ENCODE measurements at regions not wholly inside any gene's neighbourhood (a gene's known extent, or its start where the extent isn't known, plus 50 kb on each side); places are given as distances from the start of the nearest gene placed in this dataset.

DNA sequence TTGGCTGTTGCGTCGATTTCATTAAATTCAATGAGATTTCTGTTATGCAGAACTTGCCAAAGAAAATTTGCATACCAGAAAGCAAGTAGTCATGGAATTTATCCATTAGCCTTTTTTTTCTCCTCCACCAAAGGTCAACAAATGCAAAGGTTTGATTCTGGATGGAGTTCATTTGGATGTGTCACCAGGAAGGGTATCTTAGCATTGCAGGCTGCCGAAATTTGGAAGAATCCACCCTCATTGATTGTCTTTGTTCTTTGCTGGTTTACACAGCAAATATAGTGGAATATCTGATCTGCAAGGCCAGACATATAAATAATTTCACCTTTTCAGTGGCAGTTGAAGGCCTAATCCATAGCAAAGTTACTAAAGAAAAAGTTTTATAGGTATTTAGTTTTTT lies 229.4 kb upstream of the SLC35B3 start:
- H3K4me1 Mint-ChIP-seq, result no peaks in the 10 kb centered on the region
- no peak for ATAC-seq (replicated peaks)
- no peaks in the 10 kb centered on the region for H3K27me3 Mint-ChIP-seq
- no peak overlapping the region for H3K27ac Mint-ChIP-seq
- no peak overlapping the region for H3K4me3 Mint-ChIP-seq
- peaks cover 11% of the 10 kb centered on the region for H3K9me3 Mint-ChIP-seq
- H3K36me3 Mint-ChIP-seq (ENCODE audit: low read depth), result no peaks in the 10 kb centered on the region

- H3K27me3 Mint-ChIP-seq, result no peaks in the 10 kb centered on the region
- ATAC-seq (replicated peaks), result no peak
- no peaks in the 10 kb centered on the region for H3K4me1 Mint-ChIP-seq
- H3K4me3 Mint-ChIP-seq, result no peak overlapping the region
- peaks cover 11% of the 10 kb centered on the region for H3K9me3 Mint-ChIP-seq
- no peak overlapping the region for H3K27ac Mint-ChIP-seq
- H3K36me3 Mint-ChIP-seq (ENCODE audit: low read depth), result no peaks in the 10 kb centered on the region
Measured at GRCh38 chr6:8664070-8664469, 228.7 kb upstream of the SLC35B3 start.

DNA sequence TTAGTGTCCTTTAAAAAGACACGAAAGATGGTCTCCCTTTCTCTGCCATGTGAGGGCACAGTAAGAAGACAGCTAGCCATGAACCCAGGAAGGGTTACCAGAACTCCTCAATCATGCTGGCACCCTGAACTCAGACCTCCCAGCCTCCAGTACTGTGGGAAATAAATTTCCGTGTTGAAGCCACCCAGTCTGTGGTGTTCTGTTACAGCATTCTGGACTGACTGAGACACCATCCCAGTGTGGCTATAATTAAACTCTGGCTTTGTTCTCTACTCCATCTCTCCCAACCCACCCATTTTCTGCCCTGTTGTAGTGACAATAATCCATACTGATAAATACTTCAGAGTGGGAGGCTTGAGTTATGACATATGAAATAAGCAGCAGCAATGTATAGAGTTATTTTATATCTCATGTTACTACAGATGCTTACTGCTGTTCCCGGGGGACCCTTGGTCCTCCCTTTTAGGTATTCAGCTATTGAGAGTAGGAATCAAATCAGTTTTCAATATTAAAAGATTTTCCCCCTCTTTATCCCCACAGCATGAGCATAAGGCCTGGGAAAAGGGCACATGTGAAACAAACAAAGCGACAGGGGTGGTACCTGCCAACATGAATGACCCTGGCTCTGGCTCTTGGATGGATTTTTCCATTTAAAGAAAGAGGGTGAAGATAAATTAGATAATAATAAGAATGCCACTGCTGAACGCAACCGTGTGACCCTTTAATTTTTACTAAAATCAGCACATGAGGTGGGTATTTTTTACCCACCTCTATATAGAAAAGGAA lies 224.3 kb upstream of the SLC35B3 start:
- Mint-ChIP-seq H3K27me3 (no peaks in the 10 kb centered on the region), H3K27ac (no peak overlapping the region), H3K4me1 (no peaks in the 10 kb centered on the region), H3K36me3 (ENCODE audit: low read depth) (no peaks in the 10 kb centered on the region), H3K9me3 (peaks cover 16% of the 10 kb centered on the region), H3K4me3 (no peak overlapping the region)
- ATAC-seq (replicated peaks), result no peak

- no peak overlapping the region for H3K4me3 Mint-ChIP-seq
- H3K9me3 Mint-ChIP-seq, result peaks cover 16% of the 10 kb centered on the region
- no peak for ATAC-seq (replicated peaks)
Measured at GRCh38 chr6:8658416-8658815, 223.1 kb upstream of the SLC35B3 start.

GRCh38 chr6:8657522-8657921 lies 222.2 kb upstream of the SLC35B3 start:
- no peak for ATAC-seq (replicated peaks)
- Mint-ChIP-seq H3K27me3 (no peaks in the 10 kb centered on the region), H3K4me1 (no peaks in the 10 kb centered on the region), H3K27ac (no peak overlapping the region), H3K9me3 (peaks cover 16% of the 10 kb centered on the region), H3K4me3 (no peak overlapping the region), H3K36me3 (ENCODE audit: low read depth) (no peaks in the 10 kb centered on the region)

More at GRCh38 chr6:8658416-8658815, 223.1 kb upstream of the SLC35B3 start:
- Mint-ChIP-seq H3K36me3 (ENCODE audit: low read depth) (no peaks in the 10 kb centered on the region), H3K4me1 (no peaks in the 10 kb centered on the region), H3K27ac (no peak overlapping the region), H3K27me3 (no peaks in the 10 kb centered on the region)

GRCh38 chr6:8655670-8656454 lies 220.5 kb upstream of the SLC35B3 start:
- no peak for ATAC-seq (replicated peaks)
- Mint-ChIP-seq H3K4me1 (no peaks in the 10 kb centered on the region), H3K36me3 (ENCODE audit: low read depth) (no peaks in the 10 kb centered on the region), H3K27ac (no peak overlapping the region), H3K4me3 (no peak overlapping the region), H3K27me3 (no peaks in the 10 kb centered on the region), H3K9me3 (peaks cover 17% of the 10 kb centered on the region)

- peaks cover 9% of the 10 kb centered on the region for H3K9me3 Mint-ChIP-seq
- H3K27me3 Mint-ChIP-seq, result no peaks in the 10 kb centered on the region
- no peak overlapping the region for H3K27ac Mint-ChIP-seq
- no peak for ATAC-seq (replicated peaks)
- no peaks in the 10 kb centered on the region for H3K4me1 Mint-ChIP-seq
- no peaks in the 10 kb centered on the region for H3K36me3 Mint-ChIP-seq (ENCODE audit: low read depth)
- no peak overlapping the region for H3K4me3 Mint-ChIP-seq
Measured at GRCh38 chr6:8652710-8653109, 217.4 kb upstream of the SLC35B3 start.

DNA sequence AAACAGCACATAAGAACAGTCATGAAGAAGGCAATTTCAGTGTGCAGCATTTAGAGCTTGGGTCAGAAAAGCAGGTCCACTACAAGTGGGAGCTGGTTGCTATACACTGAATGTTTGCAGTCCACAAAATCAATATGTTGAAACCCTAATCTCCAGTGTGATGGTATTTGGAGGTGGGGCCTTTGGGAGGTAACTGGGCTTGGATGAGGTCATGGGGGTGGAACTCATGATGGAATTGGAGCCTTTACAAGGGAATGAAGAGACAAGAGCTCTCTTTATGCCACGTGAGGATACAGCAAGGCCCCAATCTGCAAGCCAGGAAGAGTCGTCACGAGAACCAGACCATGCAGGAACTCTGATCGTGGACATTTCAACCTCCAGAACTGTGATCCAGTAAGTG lies 216.7 kb upstream of the SLC35B3 start:
- H3K36me3 Mint-ChIP-seq (ENCODE audit: low read depth), result no peaks in the 10 kb centered on the region
- ATAC-seq (replicated peaks), result no peak
- peaks cover 9% of the 10 kb centered on the region for H3K9me3 Mint-ChIP-seq
- H3K27ac Mint-ChIP-seq, result no peak overlapping the region
- no peaks in the 10 kb centered on the region for H3K4me1 Mint-ChIP-seq
- H3K27me3 Mint-ChIP-seq, result no peaks in the 10 kb centered on the region
- no peak overlapping the region for H3K4me3 Mint-ChIP-seq

DNA sequence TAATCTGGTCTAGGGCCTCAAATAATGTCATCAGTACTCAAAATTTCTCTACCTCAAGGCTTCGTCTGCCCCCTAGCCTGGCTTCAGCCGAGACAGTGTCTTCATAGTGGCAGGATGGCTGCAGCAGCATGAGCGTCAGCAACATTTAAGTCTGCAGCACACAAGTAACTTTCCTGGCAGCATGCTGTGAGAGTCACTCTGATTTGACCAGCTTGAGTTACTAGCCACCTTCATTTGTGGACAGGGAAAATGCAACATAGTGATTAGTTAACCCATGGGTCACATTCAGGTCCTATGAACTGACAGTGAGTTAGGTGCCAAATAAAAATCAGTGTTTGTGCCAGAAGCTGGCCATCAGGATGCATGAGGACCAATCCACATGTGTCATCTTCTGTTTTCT lies 209.9 kb upstream of the SLC35B3 start:
- no peak overlapping the region for H3K27ac Mint-ChIP-seq
- H3K27me3 Mint-ChIP-seq, result no peaks in the 10 kb centered on the region
- H3K9me3 Mint-ChIP-seq, result peaks cover 21% of the 10 kb centered on the region
- no peak overlapping the region for H3K4me3 Mint-ChIP-seq
- no peak for ATAC-seq (replicated peaks)
- H3K36me3 Mint-ChIP-seq (ENCODE audit: low read depth), result no peaks in the 10 kb centered on the region
- H3K4me1 Mint-ChIP-seq, result no peaks in the 10 kb centered on the region

- Mint-ChIP-seq H3K4me1 (no peaks in the 10 kb centered on the region), H3K27me3 (no peaks in the 10 kb centered on the region), H3K4me3 (no peak overlapping the region), H3K9me3 (peaks cover 24% of the 10 kb centered on the region), H3K36me3 (ENCODE audit: low read depth) (no peaks in the 10 kb centered on the region), H3K27ac (no peak overlapping the region)
- no peak for ATAC-seq (replicated peaks)
Measured at GRCh38 chr6:8644306-8644705, 209.0 kb upstream of the SLC35B3 start.

- Mint-ChIP-seq H3K4me1 (no peaks in the 10 kb centered on the region), H3K4me3 (no peak overlapping the region), H3K36me3 (ENCODE audit: low read depth) (no peaks in the 10 kb centered on the region), H3K27ac (no peak overlapping the region), H3K27me3 (no peaks in the 10 kb centered on the region), H3K9me3 (peaks cover 28% of the 10 kb centered on the region)
- no peak for ATAC-seq (replicated peaks)
Measured at GRCh38 chr6:8642854-8643253, 207.5 kb upstream of the SLC35B3 start.

DNA sequence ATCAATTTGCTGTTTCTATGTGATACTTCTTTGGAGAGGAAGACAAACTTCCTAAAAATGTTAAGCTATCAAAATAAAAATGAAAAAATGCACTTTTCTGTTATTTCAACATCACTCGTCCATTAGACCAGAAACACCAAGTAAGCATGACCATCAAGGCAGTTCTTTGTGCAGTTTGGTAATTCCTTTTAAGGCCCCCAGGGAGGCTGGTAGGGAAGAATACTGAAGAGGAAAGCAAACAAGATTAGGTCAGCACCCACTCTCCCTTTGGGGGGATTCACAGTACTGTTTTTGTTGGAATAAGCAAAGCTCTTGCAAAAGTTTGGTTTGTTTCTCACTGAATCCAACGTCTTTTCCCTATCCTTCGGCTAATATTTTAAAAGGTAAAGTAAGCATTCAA lies 206.8 kb upstream of the SLC35B3 start:
- ATAC-seq (replicated peaks), result no peak
- no peaks in the 10 kb centered on the region for H3K27me3 Mint-ChIP-seq
- H3K9me3 Mint-ChIP-seq, result peaks cover 33% of the 10 kb centered on the region
- no peaks in the 10 kb centered on the region for H3K4me1 Mint-ChIP-seq
- no peak overlapping the region for H3K4me3 Mint-ChIP-seq
- H3K27ac Mint-ChIP-seq, result no peak overlapping the region
- no peaks in the 10 kb centered on the region for H3K36me3 Mint-ChIP-seq (ENCODE audit: low read depth)

- H3K4me1 Mint-ChIP-seq, result no peaks in the 10 kb centered on the region
- no peak for ATAC-seq (replicated peaks)
- H3K9me3 Mint-ChIP-seq, result peaks cover 31% of the 10 kb centered on the region
- no peak overlapping the region for H3K27ac Mint-ChIP-seq
- no peak overlapping the region for H3K4me3 Mint-ChIP-seq
- no peaks in the 10 kb centered on the region for H3K27me3 Mint-ChIP-seq
- H3K36me3 Mint-ChIP-seq (ENCODE audit: low read depth), result no peaks in the 10 kb centered on the region
Measured at GRCh38 chr6:8639928-8640649, 204.7 kb upstream of the SLC35B3 start.

DNA sequence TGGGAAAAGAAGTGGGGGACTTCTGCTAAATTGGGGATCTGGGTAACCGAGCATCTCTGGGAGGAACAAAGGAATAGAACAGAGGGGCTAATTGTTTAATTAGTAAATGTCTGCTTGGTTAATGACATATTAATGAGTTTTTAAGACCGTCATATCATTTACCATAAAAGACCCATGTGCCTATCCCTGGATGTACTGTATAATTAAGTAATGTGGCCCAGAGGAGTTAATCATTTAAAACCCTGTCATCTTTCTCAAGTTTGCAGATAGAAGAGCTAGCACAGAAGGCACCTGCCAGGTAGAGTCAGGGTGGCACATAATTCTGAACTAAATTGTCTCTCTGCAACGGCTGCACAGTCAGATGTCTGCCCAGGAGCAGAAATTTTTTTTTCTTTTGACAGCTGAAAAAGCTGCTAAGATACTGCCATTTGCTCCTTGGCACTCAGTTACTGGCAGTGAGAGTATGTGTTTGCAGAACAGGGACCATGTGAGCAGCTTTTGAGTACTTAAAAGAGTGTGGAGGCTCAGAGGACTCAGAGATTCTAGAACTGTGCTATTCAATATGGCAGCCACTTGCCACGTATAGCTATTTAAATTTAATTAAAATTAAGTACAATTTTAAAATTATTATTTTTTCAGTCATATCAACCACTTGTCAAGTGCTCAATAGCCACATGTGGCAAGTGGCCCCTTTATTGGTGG lies 202.7 kb upstream of the SLC35B3 start:
- Mint-ChIP-seq H3K9me3 (peaks cover 23% of the 10 kb centered on the region), H3K27me3 (no peaks in the 10 kb centered on the region), H3K36me3 (ENCODE audit: low read depth) (no peaks in the 10 kb centered on the region), H3K4me3 (no peak overlapping the region), H3K4me1 (no peaks in the 10 kb centered on the region), H3K27ac (no peak overlapping the region)
- ATAC-seq (replicated peaks), result no peak

All from activated T-helper 17 cell treated with anti-CD3 and anti-CD28 coated beads, Interleukin-2, amount 50 U/mL, for 72 hours (primary cell).